Stimulated activated naive CD8-positive, alpha-beta T cell treated with anti-CD3 and anti-CD28 coated beads, Interleukin-15, amount 100 ng/mL, for 72 hours (primary cell): ENCODE measurements at regions not wholly inside any gene's neighbourhood (a gene's known extent, or its start where the extent isn't known, plus 50 kb on each side); places are given as distances from the start of the nearest gene placed in this dataset.
"Not testable (repeated sequence)": the region's sequence is repeated elsewhere in the genome, so short reads cannot be mapped to it uniquely, and the experiment has no call there.

ENCODE experiments used
- ATAC-seq: fragments of 150-1000 bp; cut with Tn5 transposase; 2 replicates; pipeline ENCODE4 v1.10.0; 2021; ENCODE audit warnings: mild to moderate bottlenecking, moderate library complexity
- DNase-seq, 2 donors: peaks; one replicate each; pipeline ENCODE4 v3.0.0; 2021 to 2022
- H3K27ac Mint-ChIP-seq, 2 donors: one replicate each; pipeline ENCODE4 v1.8.0; 2022; ENCODE audit warnings: mild to moderate bottlenecking in 2 of 2, mixed read lengths in 2 of 2, moderate library complexity in 2 of 2
- H3K27me3 Mint-ChIP-seq: one replicate; pipeline ENCODE4 v1.8.0; 2022; ENCODE audit warnings: mixed read lengths
- H3K4me1 Mint-ChIP-seq: one replicate; pipeline ENCODE4 v1.8.0; 2022; ENCODE audit warnings: mild to moderate bottlenecking, mixed read lengths
- H3K4me3 Mint-ChIP-seq, 2 donors: one replicate each; pipeline ENCODE4 v1.8.0; 2022; ENCODE audit warnings: mild to moderate bottlenecking in 2 of 2, mixed read lengths in 2 of 2, moderate library complexity in 1 of 2
- H3K9me3 Mint-ChIP-seq, 2 donors: one replicate each; pipeline ENCODE4 v1.8.0; 2022; ENCODE audit warnings: mixed read lengths in 2 of 2

- H3K27me3 Mint-ChIP-seq: peaks cover 7% of the 10 kb centered on the region
- no peak overlapping the region for H3K27ac Mint-ChIP-seq
- H3K4me3 Mint-ChIP-seq: no peak overlapping the region
- DNase-seq (no peak), ATAC-seq (no peak)
- peaks cover 0 to 7% of the 10 kb centered on the region in 2 donors for H3K9me3 Mint-ChIP-seq
- peaks cover 16% of the 10 kb centered on the region for H3K4me1 Mint-ChIP-seq
These were observed 103.7 kb upstream of the IFNG-AS1 start for GRCh38 chr12:67885375-67886169.

GRCh38 chr12:67887065-67887464 lies 102.2 kb upstream of the IFNG-AS1 start:
- Mint-ChIP-seq H3K9me3 (peaks cover 0 to 7% of the 10 kb centered on the region in 2 donors), H3K27me3 (peaks cover 7% of the 10 kb centered on the region), H3K4me3 (no peak overlapping the region), H3K4me1 (peaks cover 21% of the 10 kb centered on the region), H3K27ac (no peak overlapping the region)
- no peak for DNase-seq
- ATAC-seq: no peak

- peaks cover 7% of the 10 kb centered on the region for H3K27me3 Mint-ChIP-seq
- no peak for ATAC-seq
- peaks cover 5 to 11% of the 10 kb centered on the region in 2 donors for H3K9me3 Mint-ChIP-seq
- H3K27ac Mint-ChIP-seq: no peak overlapping the region
- H3K4me1 Mint-ChIP-seq: peaks cover 15% of the 10 kb centered on the region
- no peak overlapping the region for H3K4me3 Mint-ChIP-seq
- DNase-seq: no peak
These were observed 99.3 kb upstream of the IFNG-AS1 start for GRCh38 chr12:67889931-67890330.

GRCh38 chr12:67890726-67891258 lies 98.5 kb upstream of the IFNG-AS1 start:
- Mint-ChIP-seq H3K9me3 (peaks cover 5 to 11% of the 10 kb centered on the region in 2 donors), H3K27ac (no peak overlapping the region), H3K27me3 (peaks cover 7% of the 10 kb centered on the region), H3K4me3 (no peak overlapping the region), H3K4me1 (peaks cover 15% of the 10 kb centered on the region)
- ATAC-seq (no peak), DNase-seq (no peak)

- ATAC-seq: no peak
- H3K4me1 Mint-ChIP-seq: peaks cover 15% of the 10 kb centered on the region
- peaks cover 7% of the 10 kb centered on the region for H3K27me3 Mint-ChIP-seq
- no peak for DNase-seq
- peaks cover 5 to 11% of the 10 kb centered on the region in 2 donors for H3K9me3 Mint-ChIP-seq
- peak overlapping the region in 1 of 2 donors; percentile 31 for H3K27ac Mint-ChIP-seq
- H3K4me3 Mint-ChIP-seq: no peak overlapping the region
These were observed 97.7 kb upstream of the IFNG-AS1 start for GRCh38 chr12:67891596-67891995.

GRCh38 chr12:67892259-67893021 lies 96.8 kb upstream of the IFNG-AS1 start:
- DNase-seq (no peak), ATAC-seq (no peak)
- Mint-ChIP-seq H3K27me3 (peaks cover 7% of the 10 kb centered on the region), H3K9me3 (peaks cover 5 to 11% of the 10 kb centered on the region in 2 donors), H3K4me3 (no peak overlapping the region), H3K27ac (no peak overlapping the region), H3K4me1 (peaks cover 15% of the 10 kb centered on the region)

GRCh38 chr12:67893022-67893580 lies 96.1 kb upstream of the IFNG-AS1 start:
- no peak for ATAC-seq
- peaks cover 15% of the 10 kb centered on the region for H3K4me1 Mint-ChIP-seq
- no peak overlapping the region for H3K4me3 Mint-ChIP-seq

GRCh38 chr12:67900418-67900817 lies 88.8 kb upstream of the IFNG-AS1 start:
- H3K27ac Mint-ChIP-seq, H3K4me3 Mint-ChIP-seq, ATAC-seq, H3K4me1 Mint-ChIP-seq, DNase-seq, H3K27me3 Mint-ChIP-seq, H3K9me3 Mint-ChIP-seq: not testable (repeated sequence)

More at GRCh38 chr12:67893022-67893580, 96.1 kb upstream of the IFNG-AS1 start:
- Mint-ChIP-seq H3K27me3 (peaks cover 6% of the 10 kb centered on the region), H3K27ac (no peak overlapping the region), H3K9me3 (peaks cover 5 to 10% of the 10 kb centered on the region in 2 donors)
- DNase-seq: no peak

- H3K9me3 Mint-ChIP-seq: peaks cover 0 to 7% of the 10 kb centered on the region in 2 donors
- H3K27ac Mint-ChIP-seq: no peak overlapping the region
- H3K27me3 Mint-ChIP-seq: no peaks in the 10 kb centered on the region
- H3K4me1 Mint-ChIP-seq: no peaks in the 10 kb centered on the region
- ATAC-seq (no peak), DNase-seq (no peak)
- no peak overlapping the region for H3K4me3 Mint-ChIP-seq
These were observed 80.1 kb upstream of the IFNG-AS1 start for GRCh38 chr12:67909091-67909531.

- H3K27me3 Mint-ChIP-seq: no peaks in the 10 kb centered on the region
- DNase-seq (no peak), ATAC-seq (no peak)
- no peak overlapping the region for H3K27ac Mint-ChIP-seq
- H3K9me3 Mint-ChIP-seq: peaks cover 0 to 7% of the 10 kb centered on the region in 2 donors
- H3K4me3 Mint-ChIP-seq: no peak overlapping the region
- no peaks in the 10 kb centered on the region for H3K4me1 Mint-ChIP-seq
These were observed 79.6 kb upstream of the IFNG-AS1 start for GRCh38 chr12:67909681-67910080.

- no peak overlapping the region for H3K4me3 Mint-ChIP-seq
- DNase-seq (no peak), ATAC-seq (no peak)
- no peaks in the 10 kb centered on the region for H3K4me1 Mint-ChIP-seq
- no peak overlapping the region for H3K27ac Mint-ChIP-seq
- H3K9me3 Mint-ChIP-seq: peaks cover 0 to 7% of the 10 kb centered on the region in 2 donors
- H3K27me3 Mint-ChIP-seq: no peaks in the 10 kb centered on the region
These were observed 78.6 kb upstream of the IFNG-AS1 start for GRCh38 chr12:67910360-67911274.

- H3K9me3 Mint-ChIP-seq: peaks cover 0 to 7% of the 10 kb centered on the region in 2 donors
- H3K4me1 Mint-ChIP-seq: no peaks in the 10 kb centered on the region
- H3K4me3 Mint-ChIP-seq: no peak overlapping the region
- ATAC-seq (no peak), DNase-seq (no peak)
- H3K27me3 Mint-ChIP-seq: no peaks in the 10 kb centered on the region
- H3K27ac Mint-ChIP-seq: no peak overlapping the region
These were observed 78.0 kb upstream of the IFNG-AS1 start for GRCh38 chr12:67911275-67911600.

GRCh38 chr12:67911789-67912188 lies 77.5 kb upstream of the IFNG-AS1 start:
- Mint-ChIP-seq H3K4me1 (no peaks in the 10 kb centered on the region), H3K9me3 (peaks cover 0 to 7% of the 10 kb centered on the region in 2 donors), H3K27ac (no peak overlapping the region), H3K27me3 (no peaks in the 10 kb centered on the region), H3K4me3 (no peak overlapping the region)
- DNase-seq: no peak
- no peak for ATAC-seq

- H3K9me3 Mint-ChIP-seq: no peaks in the 10 kb centered on the region
- H3K4me1 Mint-ChIP-seq: no peaks in the 10 kb centered on the region
- DNase-seq (no peak), ATAC-seq (no peak)
- no peaks in the 10 kb centered on the region for H3K27me3 Mint-ChIP-seq
- H3K4me3 Mint-ChIP-seq: no peak overlapping the region
- H3K27ac Mint-ChIP-seq: peak overlapping the region in 1 of 2 donors; percentile 61
These were observed 73.9 kb upstream of the IFNG-AS1 start for GRCh38 chr12:67915335-67915851.
